C4-2B (cell line): ENCODE measurements at regions not wholly inside any gene's neighbourhood (a gene's known extent, or its start where the extent isn't known, plus 50 kb on each side); places are given as distances from the start of the nearest gene placed in this dataset.

Experiments used
- H3K27ac ChIP-seq: fragments of 450-650 bp; 2 replicates; pipeline ENCODE4 v1.5.1; 2017
- ZFX ChIP-seq: fragments of 450-650 bp; IDR thresholded peaks from 2 replicates; pipeline ENCODE4 v1.6.1; 2017
- TF ChIP-seq, protein P1 (sequence below): fragments of 450-650 bp; conservative IDR thresholded peaks from 2 replicates; pipeline ENCODE4 v1.5.1; 2017; ENCODE audit warnings: mild to moderate bottlenecking

- no peak overlapping the region for H3K27ac ChIP-seq
- TF ChIP-seq ZFX: no peak
- TF ChIP-seq, protein P1, sequence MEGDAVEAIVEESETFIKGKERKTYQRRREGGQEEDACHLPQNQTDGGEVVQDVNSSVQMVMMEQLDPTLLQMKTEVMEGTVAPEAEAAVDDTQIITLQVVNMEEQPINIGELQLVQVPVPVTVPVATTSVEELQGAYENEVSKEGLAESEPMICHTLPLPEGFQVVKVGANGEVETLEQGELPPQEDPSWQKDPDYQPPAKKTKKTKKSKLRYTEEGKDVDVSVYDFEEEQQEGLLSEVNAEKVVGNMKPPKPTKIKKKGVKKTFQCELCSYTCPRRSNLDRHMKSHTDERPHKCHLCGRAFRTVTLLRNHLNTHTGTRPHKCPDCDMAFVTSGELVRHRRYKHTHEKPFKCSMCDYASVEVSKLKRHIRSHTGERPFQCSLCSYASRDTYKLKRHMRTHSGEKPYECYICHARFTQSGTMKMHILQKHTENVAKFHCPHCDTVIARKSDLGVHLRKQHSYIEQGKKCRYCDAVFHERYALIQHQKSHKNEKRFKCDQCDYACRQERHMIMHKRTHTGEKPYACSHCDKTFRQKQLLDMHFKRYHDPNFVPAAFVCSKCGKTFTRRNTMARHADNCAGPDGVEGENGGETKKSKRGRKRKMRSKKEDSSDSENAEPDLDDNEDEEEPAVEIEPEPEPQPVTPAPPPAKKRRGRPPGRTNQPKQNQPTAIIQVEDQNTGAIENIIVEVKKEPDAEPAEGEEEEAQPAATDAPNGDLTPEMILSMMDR: no peak
Measured at GRCh38 chr13:112142401-112142930, 75.5 kb downstream of the SOX1 start.

DNA sequence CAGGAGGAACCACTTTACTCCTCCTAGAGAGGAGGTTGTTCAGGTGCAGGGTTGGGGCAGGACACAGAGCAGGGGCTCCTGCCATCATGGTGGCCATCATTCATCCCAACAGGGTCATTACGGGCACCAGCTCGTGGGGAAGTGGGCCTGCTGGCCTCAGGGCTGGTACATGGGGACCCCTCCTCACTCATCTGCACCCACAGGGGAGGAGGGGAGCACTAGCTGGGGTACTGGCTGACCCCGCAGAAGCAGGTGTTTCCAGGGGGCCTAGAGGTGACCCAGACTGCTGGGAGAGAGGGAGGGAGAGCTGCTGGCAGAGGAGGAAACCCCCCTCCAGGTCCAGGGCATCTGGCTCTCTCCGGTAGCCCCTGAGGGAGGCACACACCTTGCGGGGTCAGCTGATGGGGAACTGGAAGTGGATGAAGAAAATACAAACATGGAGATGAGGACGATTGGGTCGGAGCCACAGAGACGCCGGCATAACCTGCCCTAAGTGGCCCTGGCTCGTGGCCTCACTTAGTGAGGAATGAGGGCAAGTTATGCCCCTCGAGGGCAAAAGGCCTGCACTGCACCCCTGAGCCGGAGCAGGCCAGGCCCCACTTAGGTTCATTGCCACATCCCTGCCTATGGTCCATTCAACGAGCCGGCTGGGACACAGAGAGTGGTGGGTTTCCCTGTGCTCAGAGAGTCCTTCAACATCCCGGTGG is 76.2 kb downstream of the SOX1 start:
- no peak overlapping the region for H3K27ac ChIP-seq
- TF ChIP-seq ZFX: no peak
- TF ChIP-seq, protein P1: no peak

DNA sequence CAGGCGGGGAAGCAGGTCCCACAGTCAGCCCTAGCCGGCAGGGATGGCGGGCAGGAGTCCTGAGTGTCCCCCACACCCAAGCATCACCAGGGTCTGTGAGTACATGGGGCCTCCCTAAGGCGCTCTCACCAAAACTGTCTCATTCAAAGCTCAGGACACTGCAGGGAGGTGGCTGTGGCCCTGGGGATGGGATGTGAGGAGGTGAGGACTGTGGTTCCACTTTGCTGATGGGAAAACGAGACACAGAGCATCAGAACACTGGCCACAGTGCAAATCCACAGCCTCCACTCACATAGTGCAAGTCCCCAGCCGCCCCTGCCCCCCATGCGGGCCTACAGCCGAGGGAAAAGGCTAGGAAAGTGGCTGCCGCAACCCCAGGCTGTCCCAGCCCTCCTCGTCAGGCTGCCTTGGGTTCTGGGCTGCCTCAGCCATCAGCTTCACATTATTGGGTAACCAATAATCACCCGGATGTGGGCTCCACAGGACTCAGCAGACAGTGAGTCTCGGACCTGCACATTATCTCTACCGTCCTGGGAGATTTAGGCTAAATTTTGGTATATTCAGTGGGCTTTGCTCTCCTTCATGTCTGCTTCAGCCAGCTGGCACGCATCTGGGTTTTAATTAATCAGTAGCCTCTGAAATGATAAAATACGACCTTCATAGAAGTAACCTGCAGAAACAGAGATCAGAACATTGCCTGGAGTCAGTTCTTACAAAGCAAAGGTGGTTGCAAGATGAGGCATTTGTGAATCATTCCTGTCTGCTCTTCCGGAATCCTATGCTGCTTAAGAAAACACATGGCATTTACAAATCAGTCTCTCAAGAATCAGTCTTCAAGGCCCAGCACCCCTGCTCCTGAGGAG is 77.0 kb downstream of the SOX1 start:
- no peak overlapping the region for H3K27ac ChIP-seq
- no peak for TF ChIP-seq ZFX
- TF ChIP-seq, protein P1: no peak

DNA sequence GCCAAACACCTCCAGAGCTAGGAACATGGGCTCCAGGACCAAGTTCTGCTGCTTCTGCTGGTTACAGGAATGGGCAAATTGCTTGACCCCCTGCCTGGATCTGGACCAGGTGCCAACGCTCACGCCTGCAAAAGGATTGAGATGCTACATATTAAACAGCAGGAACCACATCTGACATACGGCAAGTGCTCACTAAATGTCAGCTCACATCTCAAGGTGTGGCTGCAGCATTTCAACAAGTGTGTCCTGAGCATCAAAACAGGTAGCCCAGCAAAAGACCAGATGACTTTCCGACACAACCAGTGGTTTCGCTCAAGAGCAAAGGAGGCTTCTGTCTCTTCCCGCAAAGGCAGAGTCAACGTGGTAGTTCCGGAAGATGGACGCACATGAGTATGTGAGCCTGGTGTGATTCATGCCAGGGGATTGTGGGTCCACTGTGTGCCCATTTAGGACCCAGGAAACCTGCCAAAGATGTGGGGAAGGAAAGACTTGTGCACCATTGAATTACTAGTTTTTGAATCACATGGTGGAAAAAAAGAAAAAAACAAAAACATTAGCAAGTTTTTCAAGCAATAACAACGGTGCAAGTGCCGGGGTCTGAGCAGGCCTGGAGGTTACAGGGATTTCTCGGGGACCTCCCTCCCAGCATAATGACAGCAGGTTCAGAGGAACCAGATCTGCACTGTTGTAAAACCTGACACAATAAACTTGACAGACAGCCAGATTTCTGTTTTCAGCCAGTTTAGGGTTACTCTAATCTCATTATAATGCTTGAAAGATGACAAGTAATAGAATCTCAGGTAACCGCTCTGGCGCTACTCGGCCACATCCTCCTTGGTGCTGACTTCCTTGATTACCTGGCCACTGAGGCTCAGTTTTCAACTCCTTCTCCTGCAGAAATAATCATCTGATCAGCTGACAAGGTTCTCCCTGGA is 77.9 kb downstream of the SOX1 start:
- TF ChIP-seq, protein P1: no peak
- no peak for TF ChIP-seq ZFX
- no peak overlapping the region for H3K27ac ChIP-seq

DNA sequence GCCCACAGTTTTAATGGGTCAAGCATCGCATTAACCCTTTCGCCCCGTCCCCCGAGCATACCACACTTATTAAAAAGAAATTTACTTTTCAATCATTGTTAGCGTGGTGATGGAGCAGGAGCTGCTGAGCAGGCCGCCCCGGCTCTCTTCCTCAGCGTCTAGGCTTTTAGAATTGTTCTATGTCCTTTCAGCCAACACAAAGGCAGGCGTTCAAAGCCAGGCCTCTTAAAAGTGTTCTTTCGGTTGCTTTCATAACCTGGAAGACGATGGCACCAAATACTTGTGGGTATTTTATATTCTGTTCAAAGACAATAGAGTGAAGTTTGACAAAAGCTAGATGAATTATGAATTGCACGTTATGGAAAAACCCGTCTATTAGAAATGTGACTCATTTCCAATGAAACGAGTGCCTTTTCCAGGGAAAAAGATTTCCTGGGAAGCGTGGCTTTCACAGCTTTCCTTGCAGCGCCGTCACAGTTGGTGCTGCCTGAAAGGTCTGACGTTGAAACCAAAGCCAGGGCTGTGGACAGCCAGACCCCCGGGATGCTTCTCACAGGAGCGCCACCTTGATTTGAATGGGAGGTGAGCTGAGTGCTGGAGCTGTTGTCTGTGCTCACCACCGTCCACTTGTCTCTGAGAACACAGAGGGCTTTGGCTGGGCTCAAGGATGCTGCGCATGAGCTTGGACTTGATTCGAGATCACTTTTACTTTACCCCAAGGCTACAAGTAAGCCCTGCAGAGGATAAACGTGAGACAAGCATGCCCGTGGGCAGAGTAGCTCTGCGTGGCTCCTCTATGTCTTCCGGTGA is 78.8 kb downstream of the SOX1 start:
- no peak overlapping the region for H3K27ac ChIP-seq
- TF ChIP-seq, protein P1: no peak
- TF ChIP-seq ZFX: no peak

- TF ChIP-seq, protein P1: no peak
- TF ChIP-seq ZFX: no peak
- H3K27ac ChIP-seq: no peak overlapping the region
Measured at GRCh38 chr13:112150352-112150751, 83.4 kb downstream of the SOX1 start.
